WERI-Rb-1 (cell line): ENCODE measurements at regions not wholly inside any gene's neighbourhood (a gene's known extent, or its start where the extent isn't known, plus 50 kb on each side); places are given as distances from the start of the nearest gene placed in this dataset.
"Not testable (repeated sequence)": the region's sequence is repeated elsewhere in the genome, so short reads cannot be mapped to it uniquely, and the experiment has no call there.

Experiments used
- DNase-seq: peaks from one replicate; pipeline ENCODE4 v3.0.0-alpha.2; 2020
- H3K27ac ChIP-seq: fragments of 250-450 bp; sonication (Bioruptor Pico); 2 replicates; pipeline ENCODE4 v1.5.1; 2020; ENCODE audit warnings: mild to moderate bottlenecking, moderate library complexity
- H3K27me3 ChIP-seq: fragments of 250-450 bp; sonication (Bioruptor Pico); 2 replicates; pipeline ENCODE4 v1.5.1; 2021; ENCODE audit warnings: mild to moderate bottlenecking, low read depth, moderate library complexity; ENCODE audit not compliant: insufficient read depth, severe bottlenecking
- H3K36me3 ChIP-seq: fragments of 250-450 bp; sonication (Bioruptor Pico); 2 replicates; pipeline ENCODE4 v1.5.1; 2020; ENCODE audit warnings: mild to moderate bottlenecking, moderate library complexity
- H3K4me3 ChIP-seq: 2 replicates; pipeline ENCODE4 v1.5.1; 2011; ENCODE audit warnings: low read depth, mild to moderate bottlenecking, control low read depth, low read length
- H3K9me3 ChIP-seq: fragments of 250-450 bp; sonication (Bioruptor Pico); 2 replicates; pipeline ENCODE4 v1.5.1; 2021; ENCODE audit warnings: mild to moderate bottlenecking, moderate library complexity; ENCODE audit not compliant: severe bottlenecking
- TF ChIP-seq, protein P1 (sequence below): IDR thresholded peaks from 2 replicates; pipeline ENCODE4 v1.5.1; 2011; ENCODE audit warnings: low read depth, mild to moderate bottlenecking, control low read depth, inconsistent platforms, low read length

DNA sequence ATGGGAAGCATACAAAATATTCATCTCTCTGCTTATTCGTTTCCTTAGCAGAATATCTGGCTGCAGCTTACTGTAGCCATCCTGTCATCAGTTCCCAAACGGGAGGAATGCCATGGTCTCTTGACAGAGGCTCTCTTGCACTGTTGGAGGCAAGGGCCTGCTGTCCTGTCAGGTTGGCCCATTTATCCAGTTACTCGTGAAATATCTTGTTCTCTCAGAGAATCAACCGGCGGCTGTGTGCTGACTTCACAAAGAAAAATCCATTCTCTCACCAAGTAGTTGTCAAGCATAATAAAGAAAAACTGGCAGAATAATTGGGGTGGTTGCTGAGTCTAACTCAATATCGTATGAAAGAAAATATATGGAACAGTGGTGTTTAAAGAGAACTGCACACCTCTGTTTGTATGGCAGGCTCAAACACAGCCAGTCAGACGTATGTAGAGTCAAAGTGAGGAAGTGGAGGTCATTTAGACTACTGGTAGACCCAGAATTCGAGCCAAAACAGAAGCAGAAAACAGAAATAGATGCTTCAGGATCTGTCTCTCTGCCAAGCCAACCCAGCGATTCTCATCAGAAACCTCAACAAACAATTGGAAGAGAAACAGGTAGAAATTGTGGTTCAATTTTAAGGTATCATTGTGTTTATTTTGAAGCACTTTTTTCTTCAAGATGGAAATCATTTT, 349.2 kb upstream of the PRKCQ start:
- no peak for DNase-seq
- Histone ChIP-seq H3K27me3 (no peaks in the 10 kb centered on the region), H3K4me3 (no peak overlapping the region), H3K36me3 (no peaks in the 10 kb centered on the region), H3K27ac (no peak overlapping the region), H3K9me3 (no peaks in the 10 kb centered on the region)
- TF ChIP-seq, protein P1, sequence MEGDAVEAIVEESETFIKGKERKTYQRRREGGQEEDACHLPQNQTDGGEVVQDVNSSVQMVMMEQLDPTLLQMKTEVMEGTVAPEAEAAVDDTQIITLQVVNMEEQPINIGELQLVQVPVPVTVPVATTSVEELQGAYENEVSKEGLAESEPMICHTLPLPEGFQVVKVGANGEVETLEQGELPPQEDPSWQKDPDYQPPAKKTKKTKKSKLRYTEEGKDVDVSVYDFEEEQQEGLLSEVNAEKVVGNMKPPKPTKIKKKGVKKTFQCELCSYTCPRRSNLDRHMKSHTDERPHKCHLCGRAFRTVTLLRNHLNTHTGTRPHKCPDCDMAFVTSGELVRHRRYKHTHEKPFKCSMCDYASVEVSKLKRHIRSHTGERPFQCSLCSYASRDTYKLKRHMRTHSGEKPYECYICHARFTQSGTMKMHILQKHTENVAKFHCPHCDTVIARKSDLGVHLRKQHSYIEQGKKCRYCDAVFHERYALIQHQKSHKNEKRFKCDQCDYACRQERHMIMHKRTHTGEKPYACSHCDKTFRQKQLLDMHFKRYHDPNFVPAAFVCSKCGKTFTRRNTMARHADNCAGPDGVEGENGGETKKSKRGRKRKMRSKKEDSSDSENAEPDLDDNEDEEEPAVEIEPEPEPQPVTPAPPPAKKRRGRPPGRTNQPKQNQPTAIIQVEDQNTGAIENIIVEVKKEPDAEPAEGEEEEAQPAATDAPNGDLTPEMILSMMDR = no peak

DNA sequence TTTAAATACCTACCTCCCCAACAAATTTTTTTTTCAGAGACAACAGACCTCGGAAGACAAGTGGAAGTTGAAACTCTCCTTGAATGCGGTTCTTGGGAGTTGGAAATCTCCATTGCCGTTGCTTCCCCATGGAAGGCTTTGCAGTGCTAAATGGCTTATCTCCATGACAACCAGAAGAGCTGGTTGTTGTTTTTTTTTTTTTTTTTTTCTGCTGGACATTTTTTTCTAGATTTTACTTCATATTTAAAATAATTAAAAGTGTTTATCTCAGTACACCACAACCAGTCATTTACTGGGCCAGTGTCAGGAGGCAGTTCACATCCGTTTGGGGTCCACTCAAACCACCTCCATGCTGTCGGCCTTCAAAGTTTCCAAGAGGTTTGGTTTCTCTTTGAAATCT, 348.5 kb upstream of the PRKCQ start:
- DNase-seq = no peak
- Histone ChIP-seq H3K27ac (no peak overlapping the region), H3K36me3 (no peaks in the 10 kb centered on the region), H3K9me3 (no peaks in the 10 kb centered on the region), H3K4me3 (no peak overlapping the region), H3K27me3 (no peaks in the 10 kb centered on the region)
- TF ChIP-seq, protein P1 = no peak

DNA sequence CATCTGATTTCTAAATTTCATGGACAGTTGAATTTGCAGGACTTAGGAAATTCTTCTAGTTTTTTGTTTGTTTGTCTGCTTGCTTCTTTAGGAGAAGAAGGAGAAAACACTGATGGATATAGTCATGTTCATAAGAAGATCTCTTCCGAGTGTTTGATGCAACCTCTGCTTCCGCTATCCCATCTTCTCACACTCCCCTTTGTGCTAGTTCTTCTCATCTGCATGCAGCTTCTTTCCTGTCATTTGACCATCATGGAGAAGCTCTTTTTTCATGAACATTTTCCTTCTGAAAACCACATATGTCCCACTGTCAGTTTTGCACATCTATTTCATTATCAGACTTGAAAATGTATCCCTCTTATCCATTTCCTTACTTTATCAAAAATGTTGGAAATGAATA, 346.9 kb upstream of the PRKCQ start:
- H3K36me3 ChIP-seq = no peaks in the 10 kb centered on the region
- no peaks in the 10 kb centered on the region for H3K9me3 ChIP-seq
- TF ChIP-seq, protein P1 = no peak
- H3K27me3 ChIP-seq = no peaks in the 10 kb centered on the region
- no peak for DNase-seq
- no peak overlapping the region for H3K4me3 ChIP-seq
- H3K27ac ChIP-seq = no peak overlapping the region

DNA sequence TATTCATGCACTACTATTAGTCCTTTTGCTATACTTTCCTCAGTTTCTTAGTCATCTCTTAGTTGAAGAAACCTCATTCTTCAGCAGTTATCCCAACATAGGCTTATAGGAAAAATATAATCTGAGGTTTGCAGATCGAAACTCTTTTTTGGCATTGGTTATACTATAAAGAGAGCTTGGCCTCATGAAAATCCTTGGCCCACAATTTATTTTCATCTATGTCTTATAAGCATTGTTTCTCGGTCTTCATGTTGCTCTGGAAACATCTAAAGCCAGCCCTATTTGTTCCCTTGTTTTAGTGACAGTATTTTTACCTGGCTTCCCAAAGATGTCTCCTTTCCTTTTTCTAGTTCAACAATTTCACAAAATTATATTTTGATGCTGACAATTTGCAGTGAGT, 345.1 kb upstream of the PRKCQ start:
- Histone ChIP-seq H3K4me3 (no peak overlapping the region), H3K9me3 (no peaks in the 10 kb centered on the region), H3K27ac (no peak overlapping the region), H3K36me3 (no peaks in the 10 kb centered on the region), H3K27me3 (no peaks in the 10 kb centered on the region)
- TF ChIP-seq, protein P1 = no peak
- no peak for DNase-seq

DNA sequence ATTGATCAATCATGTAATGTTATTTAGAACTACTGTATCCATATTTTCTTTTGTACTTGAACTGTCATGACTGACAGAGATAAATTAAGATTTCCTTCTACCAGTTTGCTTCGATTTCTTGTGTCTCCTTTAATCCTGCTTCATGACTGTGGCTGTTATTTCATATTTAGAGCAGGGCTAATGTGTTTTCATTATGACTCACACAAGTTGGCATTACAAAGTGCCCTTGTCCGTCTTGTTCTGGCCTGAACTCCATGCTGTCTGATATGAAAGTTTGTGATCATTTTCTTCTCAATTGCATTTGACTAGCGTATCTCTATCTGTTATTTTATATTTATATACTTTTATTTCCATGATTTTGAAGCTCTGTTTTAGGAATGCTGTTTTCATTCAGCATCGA, 344.1 kb upstream of the PRKCQ start:
- no peaks in the 10 kb centered on the region for H3K27me3 ChIP-seq
- no peaks in the 10 kb centered on the region for H3K36me3 ChIP-seq
- no peak overlapping the region for H3K4me3 ChIP-seq
- no peaks in the 10 kb centered on the region for H3K9me3 ChIP-seq
- DNase-seq = no peak
- TF ChIP-seq, protein P1 = no peak
- no peak overlapping the region for H3K27ac ChIP-seq

DNA sequence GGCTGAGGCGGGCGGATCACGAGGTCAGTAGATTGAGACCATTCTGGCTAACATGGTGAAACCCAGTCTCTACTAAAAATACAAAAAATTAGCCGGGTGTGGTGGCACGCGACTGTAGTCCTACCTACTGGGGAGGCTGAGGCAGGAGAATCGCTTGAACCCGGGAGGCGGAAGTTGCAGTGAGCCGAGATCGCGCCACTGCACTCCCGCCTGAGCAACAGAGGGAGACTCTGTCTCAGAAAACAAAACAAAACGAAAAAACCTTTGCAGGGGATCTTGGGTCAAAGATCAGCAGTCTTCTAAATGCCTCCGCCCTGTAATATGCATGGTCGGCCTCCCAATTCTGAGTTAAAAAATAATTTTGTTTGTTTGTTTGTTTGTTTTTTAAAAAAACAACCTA, 340.9 kb upstream of the PRKCQ start:
- H3K4me3 ChIP-seq = not testable (repeated sequence)

More for the DNA sequence above, 340.9 kb upstream of the PRKCQ start:
- H3K27me3 ChIP-seq, H3K9me3 ChIP-seq, DNase-seq, H3K27ac ChIP-seq, H3K36me3 ChIP-seq: not testable (repeated sequence)
